Lower leg skin (tissue), 3 donors: ENCODE measurements at regions not wholly inside any gene's neighbourhood (a gene's known extent, or its start where the extent isn't known, plus 50 kb on each side); places are given as distances from the start of the nearest gene placed in this dataset.

Experiments
- CTCF ChIP-seq, 3 donors: fragments of 450-650 bp; IDR thresholded peaks; one replicate each; pipeline ENCODE4 v1.5.1; 2016; ENCODE audit warnings: antibody characterized with exemption in 3 of 3, mild to moderate bottlenecking in 3 of 3, moderate library complexity in 2 of 3
- POLR2A ChIP-seq, 2 donors: fragments of 450-650 bp; IDR thresholded peaks; one replicate each; pipeline ENCODE4 v1.6.1; 2016 to 2017; ENCODE audit warnings: antibody characterized with exemption in 2 of 2, mild to moderate bottlenecking in 1 of 2, moderate library complexity in 1 of 2

GRCh38 chr13:39875111-39875987, 219.9 kb downstream of the COG6 start:
- TF ChIP-seq POLR2A (IDR thresholded peaks at IDR 0.05) (no peak), CTCF (IDR thresholded peaks at IDR 0.05) (no peak)
